Mammary epithelial cell (primary cell): ENCODE measurements at regions not wholly inside any gene's neighbourhood (a gene's known extent, or its start where the extent isn't known, plus 50 kb on each side); places are given as distances from the start of the nearest gene placed in this dataset.

ENCODE experiments used
- EZH2 ChIP-seq: IDR thresholded peaks from 2 replicates; pipeline ENCODE4 v1.6.1; 2012; ENCODE audit warnings: low read length, inconsistent platforms, borderline replicate concordance
- TF ChIP-seq, protein P1 (sequence below), 2 donors: IDR thresholded peaks in 1 of 2; conservative IDR thresholded peaks in 1 of 2; 2 replicates each; pipeline ENCODE4 v1.5.1; 2011 to 2012; ENCODE audit warnings: inconsistent platforms in 2 of 2, low read length in 2 of 2, mild to moderate bottlenecking in 2 of 2, control low read depth in 1 of 2, low read depth in 1 of 2; ENCODE audit not compliant: insufficient read depth in 1 of 2; ENCODE audit errors: extremely low read depth in 1 of 2

DNA sequence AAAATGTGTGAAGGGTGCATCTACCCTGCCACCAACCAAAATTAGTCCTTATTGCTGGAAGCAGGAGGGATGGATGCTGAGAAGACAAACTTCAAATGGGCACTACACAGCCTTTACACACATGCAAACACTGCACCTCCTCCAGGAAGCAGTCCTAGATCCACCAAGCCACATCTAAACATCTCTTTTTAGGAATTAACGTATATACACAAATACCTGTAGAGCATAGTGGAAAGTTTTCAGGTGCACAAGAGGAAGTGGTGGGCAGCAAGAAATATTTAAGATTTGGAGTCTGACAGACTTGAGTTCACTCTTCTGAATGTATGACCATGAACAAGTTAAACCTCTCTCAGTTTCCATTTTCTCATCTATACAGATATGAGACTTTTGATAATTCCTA, 456.6 kb upstream of the PROK2 start:
- TF ChIP-seq, protein P1, sequence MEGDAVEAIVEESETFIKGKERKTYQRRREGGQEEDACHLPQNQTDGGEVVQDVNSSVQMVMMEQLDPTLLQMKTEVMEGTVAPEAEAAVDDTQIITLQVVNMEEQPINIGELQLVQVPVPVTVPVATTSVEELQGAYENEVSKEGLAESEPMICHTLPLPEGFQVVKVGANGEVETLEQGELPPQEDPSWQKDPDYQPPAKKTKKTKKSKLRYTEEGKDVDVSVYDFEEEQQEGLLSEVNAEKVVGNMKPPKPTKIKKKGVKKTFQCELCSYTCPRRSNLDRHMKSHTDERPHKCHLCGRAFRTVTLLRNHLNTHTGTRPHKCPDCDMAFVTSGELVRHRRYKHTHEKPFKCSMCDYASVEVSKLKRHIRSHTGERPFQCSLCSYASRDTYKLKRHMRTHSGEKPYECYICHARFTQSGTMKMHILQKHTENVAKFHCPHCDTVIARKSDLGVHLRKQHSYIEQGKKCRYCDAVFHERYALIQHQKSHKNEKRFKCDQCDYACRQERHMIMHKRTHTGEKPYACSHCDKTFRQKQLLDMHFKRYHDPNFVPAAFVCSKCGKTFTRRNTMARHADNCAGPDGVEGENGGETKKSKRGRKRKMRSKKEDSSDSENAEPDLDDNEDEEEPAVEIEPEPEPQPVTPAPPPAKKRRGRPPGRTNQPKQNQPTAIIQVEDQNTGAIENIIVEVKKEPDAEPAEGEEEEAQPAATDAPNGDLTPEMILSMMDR (conservative IDR thresholded peaks at IDR 0.05 in 1 of 2, IDR thresholded peaks at IDR 0.05 in 1 of 2; ENCODE audit: extremely low read depth in 1 of 2, insufficient read depth in 1 of 2, low read depth in 1 of 2, low read length in 2 of 2), result no peak
- no peak for TF ChIP-seq EZH2
